ENCODE measurements at regions not wholly inside any gene's neighbourhood (a gene's known extent, or its start where the extent isn't known, plus 50 kb on each side); places are given as distances from the start of the nearest gene placed in this dataset.

GRCh38 chr2:146193619-146194018 lies 1651.2 kb upstream of the ACVR2A start:
- Histone ChIP-seq H3K36me3 (replicated peaks; ENCODE audit: control insufficient read depth, insufficient read depth, low read length) (no peaks in the 10 kb centered on the region), H3K4me3 (ENCODE audit: insufficient read depth, low read depth, low read length) (no peak overlapping the region), H3K27me3 (ENCODE audit: control insufficient read depth, insufficient read depth, low read length) (no peaks in the 10 kb centered on the region)
- DNase-seq, result no peak

GRCh38 chr2:146189541-146189940 lies 1655.3 kb upstream of the ACVR2A start:
- no peak for DNase-seq
- Histone ChIP-seq H3K27me3 (ENCODE audit: control insufficient read depth, insufficient read depth, low read length) (no peaks in the 10 kb centered on the region), H3K36me3 (replicated peaks; ENCODE audit: control insufficient read depth, insufficient read depth, low read length) (no peaks in the 10 kb centered on the region), H3K4me3 (ENCODE audit: insufficient read depth, low read depth, low read length) (no peak overlapping the region)

- Histone ChIP-seq H3K4me3 (ENCODE audit: insufficient read depth, low read depth, low read length) (no peak overlapping the region), H3K36me3 (replicated peaks; ENCODE audit: control insufficient read depth, insufficient read depth, low read length) (no peaks in the 10 kb centered on the region), H3K27me3 (ENCODE audit: control insufficient read depth, insufficient read depth, low read length) (no peaks in the 10 kb centered on the region)
- no peak for DNase-seq
Measured at GRCh38 chr2:146173934-146174333, 1654.0 kb upstream of the ZEB2 start.

GRCh38 chr2:146161256-146161882 lies 1641.5 kb upstream of the ZEB2 start:
- DNase-seq, result no peak
- Histone ChIP-seq H3K27me3 (ENCODE audit: control insufficient read depth, insufficient read depth, low read length) (no peaks in the 10 kb centered on the region), H3K4me3 (ENCODE audit: insufficient read depth, low read depth, low read length) (no peak overlapping the region), H3K36me3 (replicated peaks; ENCODE audit: control insufficient read depth, insufficient read depth, low read length) (no peaks in the 10 kb centered on the region)

- Histone ChIP-seq H3K36me3 (replicated peaks; ENCODE audit: control insufficient read depth, insufficient read depth, low read length) (no peaks in the 10 kb centered on the region), H3K27me3 (ENCODE audit: control insufficient read depth, insufficient read depth, low read length) (no peaks in the 10 kb centered on the region), H3K4me3 (ENCODE audit: insufficient read depth, low read depth, low read length) (no peak overlapping the region)
- DNase-seq, result no peak
Measured at GRCh38 chr2:146158072-146158674, 1638.3 kb upstream of the ZEB2 start.

- H3K36me3 ChIP-seq (replicated peaks; ENCODE audit: control insufficient read depth, insufficient read depth, low read length), result no peaks in the 10 kb centered on the region
- no peaks in the 10 kb centered on the region for H3K27me3 ChIP-seq (ENCODE audit: control insufficient read depth, insufficient read depth, low read length)
- H3K4me3 ChIP-seq (ENCODE audit: insufficient read depth, low read depth, low read length), result no peak overlapping the region
- DNase-seq, result peak; percentile 0
Measured at GRCh38 chr2:146147448-146148012, 1627.6 kb upstream of the ZEB2 start.

GRCh38 chr2:146143971-146144370 lies 1624.1 kb upstream of the ZEB2 start:
- DNase-seq, result no peak
- Histone ChIP-seq H3K4me3 (ENCODE audit: insufficient read depth, low read depth, low read length) (no peak overlapping the region), H3K27me3 (ENCODE audit: control insufficient read depth, insufficient read depth, low read length) (no peaks in the 10 kb centered on the region), H3K36me3 (replicated peaks; ENCODE audit: control insufficient read depth, insufficient read depth, low read length) (no peaks in the 10 kb centered on the region)

- no peaks in the 10 kb centered on the region for H3K36me3 ChIP-seq (replicated peaks; ENCODE audit: control insufficient read depth, insufficient read depth, low read length)
- H3K27me3 ChIP-seq (ENCODE audit: control insufficient read depth, insufficient read depth, low read length), result no peaks in the 10 kb centered on the region
- H3K4me3 ChIP-seq (ENCODE audit: insufficient read depth, low read depth, low read length), result no peak overlapping the region
- no peak for DNase-seq
Measured at GRCh38 chr2:146138820-146139219, 1618.9 kb upstream of the ZEB2 start.

- no peak overlapping the region for H3K4me3 ChIP-seq (ENCODE audit: insufficient read depth, low read depth, low read length)
- no peaks in the 10 kb centered on the region for H3K27me3 ChIP-seq (ENCODE audit: control insufficient read depth, insufficient read depth, low read length)
- H3K36me3 ChIP-seq (replicated peaks; ENCODE audit: control insufficient read depth, insufficient read depth, low read length), result no peaks in the 10 kb centered on the region
- DNase-seq, result no peak
Measured at GRCh38 chr2:146135245-146135644, 1615.3 kb upstream of the ZEB2 start.

- no peak for DNase-seq
- Histone ChIP-seq H3K36me3 (replicated peaks; ENCODE audit: control insufficient read depth, insufficient read depth, low read length) (no peaks in the 10 kb centered on the region), H3K27me3 (ENCODE audit: control insufficient read depth, insufficient read depth, low read length) (no peaks in the 10 kb centered on the region), H3K4me3 (ENCODE audit: insufficient read depth, low read depth, low read length) (no peak overlapping the region)
Measured at GRCh38 chr2:146131785-146132184, 1611.9 kb upstream of the ZEB2 start.

- no peaks in the 10 kb centered on the region for H3K27me3 ChIP-seq (ENCODE audit: control insufficient read depth, insufficient read depth, low read length)
- no peak overlapping the region for H3K4me3 ChIP-seq (ENCODE audit: insufficient read depth, low read depth, low read length)
- DNase-seq, result no peak
- no peaks in the 10 kb centered on the region for H3K36me3 ChIP-seq (replicated peaks; ENCODE audit: control insufficient read depth, insufficient read depth, low read length)
Measured at GRCh38 chr2:146131048-146131447, 1611.1 kb upstream of the ZEB2 start.

GRCh38 chr2:146130290-146130689 lies 1610.4 kb upstream of the ZEB2 start:
- no peak for DNase-seq
- H3K36me3 ChIP-seq (replicated peaks; ENCODE audit: control insufficient read depth, insufficient read depth, low read length), result no peaks in the 10 kb centered on the region

GRCh38 chr2:146129231-146129630 lies 1609.3 kb upstream of the ZEB2 start:
- no peaks in the 10 kb centered on the region for H3K27me3 ChIP-seq (ENCODE audit: control insufficient read depth, insufficient read depth, low read length)

More at GRCh38 chr2:146130290-146130689, 1610.4 kb upstream of the ZEB2 start:
- H3K4me3 ChIP-seq (ENCODE audit: insufficient read depth, low read depth, low read length), result no peak overlapping the region
- no peaks in the 10 kb centered on the region for H3K27me3 ChIP-seq (ENCODE audit: control insufficient read depth, insufficient read depth, low read length)

GRCh38 chr2:146128216-146128615 lies 1608.3 kb upstream of the ZEB2 start:
- no peaks in the 10 kb centered on the region for H3K27me3 ChIP-seq (ENCODE audit: control insufficient read depth, insufficient read depth, low read length)
- no peak for DNase-seq
- no peak overlapping the region for H3K4me3 ChIP-seq (ENCODE audit: insufficient read depth, low read depth, low read length)
- no peaks in the 10 kb centered on the region for H3K36me3 ChIP-seq (replicated peaks; ENCODE audit: control insufficient read depth, insufficient read depth, low read length)

More at GRCh38 chr2:146129231-146129630, 1609.3 kb upstream of the ZEB2 start:
- Histone ChIP-seq H3K4me3 (ENCODE audit: insufficient read depth, low read depth, low read length) (no peak overlapping the region), H3K36me3 (replicated peaks; ENCODE audit: control insufficient read depth, insufficient read depth, low read length) (no peaks in the 10 kb centered on the region)
- DNase-seq, result no peak

GRCh38 chr2:146125551-146125950 lies 1605.6 kb upstream of the ZEB2 start:
- Histone ChIP-seq H3K27me3 (ENCODE audit: control insufficient read depth, insufficient read depth, low read length) (no peaks in the 10 kb centered on the region), H3K36me3 (replicated peaks; ENCODE audit: control insufficient read depth, insufficient read depth, low read length) (no peaks in the 10 kb centered on the region), H3K4me3 (ENCODE audit: insufficient read depth, low read depth, low read length) (no peak overlapping the region)
- no peak for DNase-seq

Measured in H7 (cell line).